ENCODE measurements at regions not wholly inside any gene's neighbourhood (a gene's known extent, or its start where the extent isn't known, plus 50 kb on each side); places are given as distances from the start of the nearest gene placed in this dataset.

- Histone ChIP-seq H3K9ac (no peak overlapping the region), H3K4me3 (ENCODE audit: low read depth, low read length) (no peak overlapping the region)
Measured at GRCh38 chr9:110148384-110148783, 59.6 kb downstream of the C9orf152 start.

GRCh38 chr9:110148891-110149290 is 59.1 kb downstream of the C9orf152 start:
- no peak for TF ChIP-seq CTCF (IDR thresholded peaks at IDR 0.05)
- Histone ChIP-seq H3K27ac (no peak overlapping the region), H3K36me3 (ENCODE audit: control insufficient read depth, insufficient read depth, low read length) (no peaks in the 10 kb centered on the region), H2AFZ (no peak overlapping the region), H3K27me3 (ENCODE audit: control insufficient read depth, insufficient read depth, low read length) (no peaks in the 10 kb centered on the region), H3K4me1 (no peaks in the 10 kb centered on the region), H3K4me2 (ENCODE audit: low read length) (no peak overlapping the region), H3K4me3 (ENCODE audit: low read depth, low read length) (no peak overlapping the region), H3K9ac (no peak overlapping the region), H3K79me2 (peaks cover 4% of the 10 kb centered on the region), H3K9me3 (ENCODE audit: control insufficient read depth, low read length) (no peaks in the 10 kb centered on the region)

More at GRCh38 chr9:110148384-110148783, 59.6 kb downstream of the C9orf152 start:
- Histone ChIP-seq H3K4me1 (no peaks in the 10 kb centered on the region), H3K79me2 (peaks cover 4% of the 10 kb centered on the region), H3K4me2 (ENCODE audit: low read length) (no peak overlapping the region), H3K27me3 (ENCODE audit: control insufficient read depth, insufficient read depth, low read length) (no peaks in the 10 kb centered on the region), H3K27ac (no peak overlapping the region), H3K9me3 (ENCODE audit: control insufficient read depth, low read length) (no peaks in the 10 kb centered on the region), H3K36me3 (ENCODE audit: control insufficient read depth, insufficient read depth, low read length) (no peaks in the 10 kb centered on the region), H2AFZ (no peak overlapping the region)
- no peak for TF ChIP-seq CTCF (IDR thresholded peaks at IDR 0.05)

Measured in parathyroid adenoma (tissue), 2 donors.